GM23338 (cell line): ENCODE measurements at regions not wholly inside any gene's neighbourhood (a gene's known extent, or its start where the extent isn't known, plus 50 kb on each side); places are given as distances from the start of the nearest gene placed in this dataset.
"Not testable (repeated sequence)": the region's sequence is repeated elsewhere in the genome, so short reads cannot be mapped to it uniquely, and the experiment has no call there.

ENCODE experiments used
- ATAC-seq: fragments of 200-7000 bp; cut with Tn5 transposase; 3 replicates; pipeline ENCODE4 v1.9.1; 2020
- DNase-seq: peaks from one replicate; pipeline ENCODE4 v3.0.0-alpha.2; 2015; ENCODE audit warnings: low spot score
- H2AFZ ChIP-seq: fragments of 200-600 bp; sonication (generic); 2 replicates; pipeline ENCODE4 v1.8.0; 2016; ENCODE audit warnings: antibody characterized with exemption, mild to moderate bottlenecking, moderate library complexity
- H3F3A ChIP-seq: fragments of 200-600 bp; sonication (generic); replicated peaks from 2 replicates; pipeline ENCODE4 v1.8.0; 2017; ENCODE audit warnings: antibody characterized with exemption, mixed run types, low read depth
- H3K27ac ChIP-seq: fragments of 200-600 bp; sonication (generic); 2 replicates; pipeline ENCODE4 v1.6.1; 2016; ENCODE audit warnings: low read depth
- H3K27me3 ChIP-seq: fragments of 200-600 bp; sonication (generic); 2 replicates; pipeline ENCODE4 v1.8.0; 2016; ENCODE audit warnings: mild to moderate bottlenecking, mixed run types, moderate library complexity; ENCODE audit not compliant: insufficient read depth
- H3K36me3 ChIP-seq: fragments of 200-600 bp; sonication (generic); 2 replicates; pipeline ENCODE4 v1.8.0; 2016; ENCODE audit warnings: mild to moderate bottlenecking; ENCODE audit not compliant: insufficient read depth
- H3K4me1 ChIP-seq: fragments of 200-600 bp; sonication (generic); 2 replicates; pipeline ENCODE4 v1.8.0; 2016; ENCODE audit warnings: mild to moderate bottlenecking, moderate library complexity; ENCODE audit not compliant: insufficient read depth
- H3K4me2 ChIP-seq: fragments of 200-600 bp; sonication (generic); 2 replicates; pipeline ENCODE4 v1.7.1; 2017; ENCODE audit warnings: mixed run types
- H3K4me3 ChIP-seq: fragments of 200-600 bp; sonication (generic); 2 replicates; pipeline ENCODE4 v1.6.1; 2016; ENCODE audit warnings: mixed run types
- H3K79me2 ChIP-seq: fragments of 200-600 bp; sonication (generic); replicated peaks from 2 replicates; pipeline ENCODE4 v1.8.0; 2017; ENCODE audit warnings: mild to moderate bottlenecking; ENCODE audit not compliant: insufficient read depth
- H3K9me2 ChIP-seq: fragments of 200-600 bp; sonication (generic); 2 replicates; pipeline ENCODE4 v1.8.0; 2017; ENCODE audit not compliant: insufficient read depth
- H4K20me1 ChIP-seq: fragments of 200-600 bp; sonication (generic); replicated peaks from 2 replicates; pipeline ENCODE4 v1.8.0; 2017; ENCODE audit warnings: mild to moderate bottlenecking; ENCODE audit not compliant: insufficient read depth
- H3K27ac Mint-ChIP-seq: 2 replicates; pipeline ENCODE4 v1.8.0; 2020; ENCODE audit warnings: inconsistent platforms, mild to moderate bottlenecking, moderate library complexity, mixed read lengths
- H3K27me3 Mint-ChIP-seq: 3 replicates; pipeline ENCODE4 v1.8.0; 2022; ENCODE audit warnings: low read depth, mild to moderate bottlenecking, moderate library complexity, mixed read lengths, inconsistent platforms; ENCODE audit not compliant: insufficient read depth, poor library complexity
- H3K36me3 Mint-ChIP-seq: 3 replicates; pipeline ENCODE4 v1.8.0; 2021; ENCODE audit warnings: low read depth, mild to moderate bottlenecking, inconsistent platforms, moderate library complexity, mixed read lengths
- H3K4me1 Mint-ChIP-seq: 3 replicates; pipeline ENCODE4 v1.8.0; 2020; ENCODE audit warnings: mild to moderate bottlenecking, inconsistent platforms, mixed read lengths
- H3K4me3 Mint-ChIP-seq: 3 replicates; pipeline ENCODE4 v1.8.0; 2021; ENCODE audit warnings: moderate library complexity, mild to moderate bottlenecking, inconsistent platforms, mixed read lengths
- H3K9me3 Mint-ChIP-seq: 3 replicates; pipeline ENCODE4 v1.8.0; 2020; ENCODE audit warnings: moderate library complexity, mild to moderate bottlenecking, inconsistent platforms, mixed read lengths
- CREB1 ChIP-seq: fragments of 250-450 bp; sonication (Bioruptor Pico); IDR thresholded peaks from 2 replicates; pipeline ENCODE4 v1.5.0; 2020; ENCODE audit warnings: low read depth, mild to moderate bottlenecking, moderate library complexity
- EZH2 ChIP-seq: fragments of 200-600 bp; sonication (generic); IDR thresholded peaks from one replicate; pipeline ENCODE4 v1.8.0; 2017; ENCODE audit warnings: antibody characterized with exemption, mild to moderate bottlenecking, low read depth; ENCODE audit not compliant: unreplicated experiment
- EZH2phosphoT487 ChIP-seq: fragments of 200-600 bp; sonication (generic); IDR thresholded peaks from one replicate; pipeline ENCODE4 v1.8.1; 2018; ENCODE audit warnings: antibody characterized with exemption; ENCODE audit not compliant: unreplicated experiment
- JUNB ChIP-seq: IDR thresholded peaks from one replicate; pipeline ENCODE4 v1.6.1; 2016; ENCODE audit warnings: antibody characterized with exemption; ENCODE audit not compliant: unreplicated experiment
- NANOG ChIP-seq: IDR thresholded peaks from 2 replicates; pipeline ENCODE4 v1.6.1; 2016; ENCODE audit warnings: antibody characterized with exemption, borderline replicate concordance
- STAT1 ChIP-seq: IDR thresholded peaks from one replicate; pipeline ENCODE4 v1.6.1; 2016; ENCODE audit warnings: antibody characterized with exemption; ENCODE audit not compliant: unreplicated experiment
- ZNF114 ChIP-seq: fragments of 250-450 bp; sonication (Bioruptor Pico); IDR thresholded peaks from 2 replicates; pipeline ENCODE4 v1.5.0; 2020; ENCODE audit warnings: mild to moderate bottlenecking, moderate library complexity
- ZNF331 ChIP-seq: fragments of 250-450 bp; sonication (Bioruptor Pico); IDR thresholded peaks from 2 replicates; pipeline ENCODE4 v1.5.0; 2020; ENCODE audit warnings: low read depth, mild to moderate bottlenecking, moderate library complexity
- TF ChIP-seq, protein P1 (sequence below): IDR thresholded peaks from 2 replicates; pipeline ENCODE4 v1.6.1; 2016; ENCODE audit warnings: antibody characterized with exemption
- TF ChIP-seq, protein P2 (sequence below): fragments of 250-450 bp; sonication (Bioruptor Pico); IDR thresholded peaks from 2 replicates; pipeline ENCODE4 v1.5.0; 2020; ENCODE audit warnings: mild to moderate bottlenecking, moderate library complexity
- TF ChIP-seq, protein P3 (sequence below): IDR thresholded peaks from one replicate; pipeline ENCODE4 v1.6.1; 2018; ENCODE audit warnings: antibody characterized with exemption; ENCODE audit not compliant: unreplicated experiment

DNA sequence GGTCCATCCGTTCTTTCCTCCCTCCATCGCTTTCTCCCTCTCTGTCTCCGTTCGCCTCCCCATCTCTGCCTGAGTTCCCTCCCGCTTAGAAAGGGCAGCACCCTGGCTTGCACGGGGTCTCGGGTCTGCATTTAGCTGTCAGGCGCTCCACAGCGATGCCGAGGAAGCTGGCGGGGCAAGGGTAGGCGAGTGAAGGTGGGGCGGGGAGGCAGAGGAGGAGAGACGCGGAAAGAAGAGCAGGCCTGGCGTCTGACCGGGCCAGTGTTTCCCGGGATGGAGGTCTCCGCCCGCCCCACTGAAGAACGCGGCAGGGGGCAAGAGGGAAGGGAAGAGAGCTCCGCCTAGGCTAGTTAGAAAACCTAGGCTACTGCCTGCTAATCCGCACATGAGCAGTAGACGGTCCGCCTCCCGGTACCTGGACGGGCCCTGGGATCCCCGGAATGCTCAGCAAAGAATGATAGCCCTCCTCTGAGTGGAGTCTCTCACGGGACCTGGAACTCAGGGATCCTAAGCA is 3922.5 kb upstream of the OR11H1 start:
- Mint-ChIP-seq H3K27ac (no peak overlapping the region), H3K4me3 (no peak overlapping the region), H3K4me1 (no peaks in the 10 kb centered on the region), H3K36me3 (peaks cover 62% of the 10 kb centered on the region), H3K9me3 (peaks cover 97% of the 10 kb centered on the region), H3K27me3 (peaks cover 13% of the 10 kb centered on the region)
- Histone ChIP-seq H3K36me3 (peaks cover 16% of the 10 kb centered on the region), H3K4me1 (no peaks in the 10 kb centered on the region), H3K4me2 (no peak overlapping the region), H3K4me3 (no peak overlapping the region), H3K27ac (no peak overlapping the region), H3F3A (no peaks in the 10 kb centered on the region), H4K20me1 (no peaks in the 10 kb centered on the region), H2AFZ (no peak overlapping the region), H3K79me2 (no peaks in the 10 kb centered on the region), H3K27me3 (no peaks in the 10 kb centered on the region), H3K9me2 (no peaks in the 10 kb centered on the region)
- no peak for ATAC-seq
- TF ChIP-seq NANOG, result no peak
- TF ChIP-seq, protein P1, sequence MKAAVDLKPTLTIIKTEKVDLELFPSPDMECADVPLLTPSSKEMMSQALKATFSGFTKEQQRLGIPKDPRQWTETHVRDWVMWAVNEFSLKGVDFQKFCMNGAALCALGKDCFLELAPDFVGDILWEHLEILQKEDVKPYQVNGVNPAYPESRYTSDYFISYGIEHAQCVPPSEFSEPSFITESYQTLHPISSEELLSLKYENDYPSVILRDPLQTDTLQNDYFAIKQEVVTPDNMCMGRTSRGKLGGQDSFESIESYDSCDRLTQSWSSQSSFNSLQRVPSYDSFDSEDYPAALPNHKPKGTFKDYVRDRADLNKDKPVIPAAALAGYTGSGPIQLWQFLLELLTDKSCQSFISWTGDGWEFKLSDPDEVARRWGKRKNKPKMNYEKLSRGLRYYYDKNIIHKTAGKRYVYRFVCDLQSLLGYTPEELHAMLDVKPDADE, result no peak
- TF ChIP-seq JUNB, result no peak
- no peak for TF ChIP-seq EZH2phosphoT487
- no peak for TF ChIP-seq EZH2
- TF ChIP-seq ZNF331 (CRISPR knock-in tag), result no peak
- TF ChIP-seq, protein P2, sequence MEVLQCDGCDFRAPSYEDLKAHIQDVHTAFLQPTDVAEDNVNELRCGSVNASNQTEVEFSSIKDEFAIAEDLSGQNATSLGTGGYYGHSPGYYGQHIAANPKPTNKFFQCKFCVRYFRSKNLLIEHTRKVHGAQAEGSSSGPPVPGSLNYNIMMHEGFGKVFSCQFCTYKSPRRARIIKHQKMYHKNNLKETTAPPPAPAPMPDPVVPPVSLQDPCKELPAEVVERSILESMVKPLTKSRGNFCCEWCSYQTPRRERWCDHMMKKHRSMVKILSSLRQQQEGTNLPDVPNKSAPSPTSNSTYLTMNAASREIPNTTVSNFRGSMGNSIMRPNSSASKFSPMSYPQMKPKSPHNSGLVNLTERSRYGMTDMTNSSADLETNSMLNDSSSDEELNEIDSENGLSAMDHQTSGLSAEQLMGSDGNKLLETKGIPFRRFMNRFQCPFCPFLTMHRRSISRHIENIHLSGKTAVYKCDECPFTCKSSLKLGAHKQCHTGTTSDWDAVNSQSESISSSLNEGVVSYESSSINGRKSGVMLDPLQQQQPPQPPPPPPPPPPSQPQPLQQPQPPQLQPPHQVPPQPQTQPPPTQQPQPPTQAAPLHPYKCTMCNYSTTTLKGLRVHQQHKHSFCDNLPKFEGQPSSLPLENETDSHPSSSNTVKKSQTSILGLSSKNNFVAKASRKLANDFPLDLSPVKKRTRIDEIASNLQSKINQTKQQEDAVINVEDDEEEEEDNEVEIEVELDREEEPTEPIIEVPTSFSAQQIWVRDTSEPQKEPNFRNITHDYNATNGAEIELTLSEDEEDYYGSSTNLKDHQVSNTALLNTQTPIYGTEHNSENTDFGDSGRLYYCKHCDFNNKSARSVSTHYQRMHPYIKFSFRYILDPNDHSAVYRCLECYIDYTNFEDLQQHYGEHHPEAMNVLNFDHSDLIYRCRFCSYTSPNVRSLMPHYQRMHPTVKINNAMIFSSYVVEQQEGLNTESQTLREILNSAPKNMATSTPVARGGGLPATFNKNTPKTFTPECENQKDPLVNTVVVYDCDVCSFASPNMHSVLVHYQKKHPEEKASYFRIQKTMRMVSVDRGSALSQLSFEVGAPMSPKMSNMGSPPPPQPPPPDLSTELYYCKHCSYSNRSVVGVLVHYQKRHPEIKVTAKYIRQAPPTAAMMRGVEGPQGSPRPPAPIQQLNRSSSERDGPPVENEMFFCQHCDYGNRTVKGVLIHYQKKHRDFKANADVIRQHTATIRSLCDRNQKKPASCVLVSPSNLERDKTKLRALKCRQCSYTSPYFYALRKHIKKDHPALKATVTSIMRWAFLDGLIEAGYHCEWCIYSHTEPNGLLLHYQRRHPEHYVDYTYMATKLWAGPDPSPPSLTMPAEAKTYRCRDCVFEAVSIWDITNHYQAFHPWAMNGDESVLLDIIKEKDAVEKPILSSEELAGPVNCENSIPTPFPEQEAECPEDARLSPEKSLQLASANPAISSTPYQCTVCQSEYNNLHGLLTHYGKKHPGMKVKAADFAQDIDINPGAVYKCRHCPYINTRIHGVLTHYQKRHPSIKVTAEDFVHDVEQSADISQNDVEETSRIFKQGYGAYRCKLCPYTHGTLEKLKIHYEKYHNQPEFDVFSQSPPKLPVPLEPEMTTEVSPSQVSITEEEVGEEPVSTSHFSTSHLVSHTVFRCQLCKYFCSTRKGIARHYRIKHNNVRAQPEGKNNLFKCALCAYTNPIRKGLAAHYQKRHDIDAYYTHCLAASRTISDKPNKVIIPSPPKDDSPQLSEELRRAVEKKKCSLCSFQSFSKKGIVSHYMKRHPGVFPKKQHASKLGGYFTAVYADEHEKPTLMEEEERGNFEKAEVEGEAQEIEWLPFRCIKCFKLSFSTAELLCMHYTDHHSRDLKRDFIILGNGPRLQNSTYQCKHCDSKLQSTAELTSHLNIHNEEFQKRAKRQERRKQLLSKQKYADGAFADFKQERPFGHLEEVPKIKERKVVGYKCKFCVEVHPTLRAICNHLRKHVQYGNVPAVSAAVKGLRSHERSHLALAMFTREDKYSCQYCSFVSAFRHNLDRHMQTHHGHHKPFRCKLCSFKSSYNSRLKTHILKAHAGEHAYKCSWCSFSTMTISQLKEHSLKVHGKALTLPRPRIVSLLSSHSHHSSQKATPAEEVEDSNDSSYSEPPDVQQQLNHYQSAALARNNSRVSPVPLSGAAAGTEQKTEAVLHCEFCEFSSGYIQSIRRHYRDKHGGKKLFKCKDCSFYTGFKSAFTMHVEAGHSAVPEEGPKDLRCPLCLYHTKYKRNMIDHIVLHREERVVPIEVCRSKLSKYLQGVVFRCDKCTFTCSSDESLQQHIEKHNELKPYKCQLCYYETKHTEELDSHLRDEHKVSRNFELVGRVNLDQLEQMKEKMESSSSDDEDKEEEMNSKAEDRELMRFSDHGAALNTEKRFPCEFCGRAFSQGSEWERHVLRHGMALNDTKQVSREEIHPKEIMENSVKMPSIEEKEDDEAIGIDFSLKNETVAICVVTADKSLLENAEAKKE (CRISPR knock-in tag), result no peak
- TF ChIP-seq, protein P3, sequence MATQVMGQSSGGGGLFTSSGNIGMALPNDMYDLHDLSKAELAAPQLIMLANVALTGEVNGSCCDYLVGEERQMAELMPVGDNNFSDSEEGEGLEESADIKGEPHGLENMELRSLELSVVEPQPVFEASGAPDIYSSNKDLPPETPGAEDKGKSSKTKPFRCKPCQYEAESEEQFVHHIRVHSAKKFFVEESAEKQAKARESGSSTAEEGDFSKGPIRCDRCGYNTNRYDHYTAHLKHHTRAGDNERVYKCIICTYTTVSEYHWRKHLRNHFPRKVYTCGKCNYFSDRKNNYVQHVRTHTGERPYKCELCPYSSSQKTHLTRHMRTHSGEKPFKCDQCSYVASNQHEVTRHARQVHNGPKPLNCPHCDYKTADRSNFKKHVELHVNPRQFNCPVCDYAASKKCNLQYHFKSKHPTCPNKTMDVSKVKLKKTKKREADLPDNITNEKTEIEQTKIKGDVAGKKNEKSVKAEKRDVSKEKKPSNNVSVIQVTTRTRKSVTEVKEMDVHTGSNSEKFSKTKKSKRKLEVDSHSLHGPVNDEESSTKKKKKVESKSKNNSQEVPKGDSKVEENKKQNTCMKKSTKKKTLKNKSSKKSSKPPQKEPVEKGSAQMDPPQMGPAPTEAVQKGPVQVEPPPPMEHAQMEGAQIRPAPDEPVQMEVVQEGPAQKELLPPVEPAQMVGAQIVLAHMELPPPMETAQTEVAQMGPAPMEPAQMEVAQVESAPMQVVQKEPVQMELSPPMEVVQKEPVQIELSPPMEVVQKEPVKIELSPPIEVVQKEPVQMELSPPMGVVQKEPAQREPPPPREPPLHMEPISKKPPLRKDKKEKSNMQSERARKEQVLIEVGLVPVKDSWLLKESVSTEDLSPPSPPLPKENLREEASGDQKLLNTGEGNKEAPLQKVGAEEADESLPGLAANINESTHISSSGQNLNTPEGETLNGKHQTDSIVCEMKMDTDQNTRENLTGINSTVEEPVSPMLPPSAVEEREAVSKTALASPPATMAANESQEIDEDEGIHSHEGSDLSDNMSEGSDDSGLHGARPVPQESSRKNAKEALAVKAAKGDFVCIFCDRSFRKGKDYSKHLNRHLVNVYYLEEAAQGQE, result no peak
- no peak for TF ChIP-seq STAT1
- TF ChIP-seq ZNF114, result no peak
- TF ChIP-seq CREB1 (CRISPR knock-in tag), result no peak
- DNase-seq, result no peak

DNA sequence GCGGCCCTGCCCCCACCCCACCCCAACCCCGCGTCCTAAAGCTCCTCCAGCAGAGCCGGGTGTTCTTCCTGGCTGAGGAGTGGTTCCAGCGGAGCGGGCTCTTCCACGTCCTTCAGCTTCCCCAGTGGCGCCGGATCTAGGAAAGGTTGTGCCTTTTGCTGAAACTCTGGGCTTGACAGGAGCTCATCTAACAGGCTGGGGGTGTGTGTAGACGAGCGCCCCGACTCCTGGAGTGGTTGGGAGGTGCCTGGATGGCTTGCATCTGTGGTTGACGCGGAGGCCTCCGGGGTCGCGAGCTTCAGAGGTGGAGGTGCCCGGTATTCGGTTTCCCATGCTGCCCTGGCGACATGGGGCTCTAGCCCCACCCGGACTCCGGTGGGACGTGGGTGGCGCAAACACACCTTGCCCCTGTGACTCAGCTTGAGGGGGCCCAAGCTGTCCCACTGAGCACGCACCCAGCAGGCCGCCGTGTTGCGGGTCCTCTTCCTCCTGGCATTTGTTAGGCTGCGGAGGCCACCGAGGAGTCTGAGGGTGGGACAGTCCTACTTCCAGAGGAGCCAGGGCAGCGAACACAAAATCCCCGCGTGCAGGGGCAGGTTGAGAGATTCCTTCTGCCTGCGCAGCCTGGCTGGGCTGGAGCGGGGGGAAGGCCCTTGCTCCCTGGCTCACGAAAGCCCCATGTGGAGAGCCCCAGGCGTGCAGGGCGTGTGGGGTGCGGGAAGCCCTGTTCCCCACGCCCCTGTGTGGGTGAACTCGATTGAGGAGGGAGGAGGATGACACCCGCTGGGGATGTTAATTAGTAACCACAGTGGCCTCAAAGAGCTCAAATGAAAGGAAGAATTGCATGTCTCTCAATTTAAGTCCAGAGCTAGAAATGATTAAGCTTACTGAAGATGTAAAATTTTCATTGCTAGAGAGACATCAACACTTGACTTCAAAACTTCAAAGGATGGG is 3921.7 kb upstream of the OR11H1 start:
- not testable (repeated sequence) for H3K27me3 ChIP-seq, H3K79me2 ChIP-seq, H2AFZ ChIP-seq, DNase-seq, H3K4me3 Mint-ChIP-seq, H4K20me1 ChIP-seq, H3K4me3 ChIP-seq, H3K27ac ChIP-seq, H3F3A ChIP-seq, H3K27ac Mint-ChIP-seq, H3K4me2 ChIP-seq, H3K4me1 Mint-ChIP-seq, H3K4me1 ChIP-seq, H3K9me2 ChIP-seq, ATAC-seq
- Mint-ChIP-seq H3K27me3 (peaks cover 12% of the 10 kb centered on the region), H3K36me3 (peaks cover 65% of the 10 kb centered on the region), H3K9me3 (peaks cover 97% of the 10 kb centered on the region)
- peaks cover 16% of the 10 kb centered on the region for H3K36me3 ChIP-seq
